MCF 10A (cell line): ENCODE measurements at regions not wholly inside any gene's neighbourhood (a gene's known extent, or its start where the extent isn't known, plus 50 kb on each side); places are given as distances from the start of the nearest gene placed in this dataset.

Experiments
- BruUV-seq: library from RNA; stranded (reverse); fragments of 400-500 nt; replicated peaks from 2 replicates; lab custom pipeline; 2021; lab: Mats Ljungman, UMichigan
- CTCF ChIA-PET: fragments of 300-600 bp; sonication (Branson Sonifier 250); formaldehyde crosslinking; extraction: SDS; loops from one replicate; lab custom pipeline; 2021; ENCODE audit warnings: antibody characterized with exemption, inconsistent platforms; lab: Yijun Ruan, JAX
- POLR2A ChIA-PET: fragments of 300-600, 350-650 bp; sonication (Branson Sonifier 250); formaldehyde crosslinking; extraction: SDS; loops from one replicate; lab custom pipeline; 2020; ENCODE audit warnings: antibody characterized with exemption, inconsistent platforms; lab: Yijun Ruan, JAX
- DNase-seq: peaks from one replicate; pipeline ENCODE4 v3.0.0-alpha.2; 2018; ENCODE audit not compliant: unreplicated experiment
- H3K27ac Mint-ChIP-seq: one replicate; pipeline ENCODE4 v1.8.0; 2022; ENCODE audit warnings: mild to moderate bottlenecking, low read depth, mixed read lengths; ENCODE audit not compliant: unreplicated experiment
- H3K27me3 Mint-ChIP-seq: one replicate; pipeline ENCODE4 v1.8.0; 2022; ENCODE audit warnings: mixed read lengths; ENCODE audit not compliant: insufficient read depth, unreplicated experiment
- H3K36me3 Mint-ChIP-seq: one replicate; pipeline ENCODE4 v1.8.0; 2022; ENCODE audit warnings: mild to moderate bottlenecking, moderate library complexity, mixed read lengths; ENCODE audit not compliant: insufficient read depth, unreplicated experiment
- H3K4me1 Mint-ChIP-seq: one replicate; pipeline ENCODE4 v1.8.0; 2022; ENCODE audit warnings: mixed read lengths; ENCODE audit not compliant: insufficient read depth, unreplicated experiment
- H3K4me3 Mint-ChIP-seq: one replicate; pipeline ENCODE4 v1.8.0; 2022; ENCODE audit warnings: mild to moderate bottlenecking, moderate library complexity, mixed read lengths; ENCODE audit not compliant: unreplicated experiment
- H3K9me3 Mint-ChIP-seq: one replicate; pipeline ENCODE4 v1.8.0; 2022; ENCODE audit warnings: mixed read lengths; ENCODE audit not compliant: unreplicated experiment
- CTCF ChIP-seq: fragments of 200-600 bp; IDR thresholded peaks from one replicate; pipeline ENCODE4 v1.8.0; 2022; ENCODE audit warnings: antibody characterized with exemption, mild to moderate bottlenecking; ENCODE audit not compliant: unreplicated experiment
- intact Hi-C: fragments of 100-400 bp; cut with micrococcal nuclease; formaldehyde crosslinking; loops from 2 replicates; pipeline ENCODE4 v1.14.1; 2022

GRCh38 chr6:91171754-91172462 is 585.0 kb upstream of the MAP3K7 start:
- intact Hi-C loops, result no loop called here
- peaks cover 67% of the 10 kb centered on the region for H3K27me3 Mint-ChIP-seq
- no peak overlapping the region for H3K27ac Mint-ChIP-seq
- no peaks in the 10 kb centered on the region for H3K36me3 Mint-ChIP-seq
- ChIA-PET CTCF (no interaction called here), POLR2A (no interaction called here)
- no peak for DNase-seq
- no peaks in the 10 kb centered on the region for H3K4me1 Mint-ChIP-seq
- TF ChIP-seq CTCF, result no peak
- H3K9me3 Mint-ChIP-seq, result no peaks in the 10 kb centered on the region
- no peak overlapping the region for H3K4me3 Mint-ChIP-seq
- BruUV-seq, result no TSS peak

GRCh38 chr6:91167846-91168245 is 581.0 kb upstream of the MAP3K7 start:
- Mint-ChIP-seq H3K27me3 (peaks cover 36% of the 10 kb centered on the region), H3K9me3 (no peaks in the 10 kb centered on the region), H3K4me3 (no peak overlapping the region), H3K4me1 (no peaks in the 10 kb centered on the region), H3K27ac (no peak overlapping the region), H3K36me3 (no peaks in the 10 kb centered on the region)
- ChIA-PET CTCF (interaction anchor here (0.6 to 1.0 kb wide), 4 partner anchors 21 to 220 kb away, joined by 3 to 5 read pairs (median 3); no protein-coding TSS in a partner anchor), POLR2A (no interaction called here)
- BruUV-seq, result no TSS peak
- peak; percentile 7 for TF ChIP-seq CTCF
- DNase-seq, result peak; percentile 48
- intact Hi-C loops, result no loop called here

- Mint-ChIP-seq H3K27ac (no peak overlapping the region), H3K36me3 (no peaks in the 10 kb centered on the region), H3K9me3 (no peaks in the 10 kb centered on the region), H3K27me3 (peaks cover 30% of the 10 kb centered on the region), H3K4me1 (no peaks in the 10 kb centered on the region), H3K4me3 (no peak overlapping the region)
- no peak for TF ChIP-seq CTCF
- DNase-seq, result peak; percentile 18
- ChIA-PET POLR2A (interaction anchor here (0.7 kb wide), 1 partner anchor 656 kb away, joined by 3 read pairs; no protein-coding TSS in a partner anchor), CTCF (interaction anchor here (0.6 to 1.0 kb wide), 3 partner anchors 9 to 733 kb away, joined by 3 read pairs; no protein-coding TSS in a partner anchor)
- BruUV-seq, result no TSS peak
- intact Hi-C loops, result no loop called here
These were observed 579.6 kb upstream of the MAP3K7 start for GRCh38 chr6:91166271-91167046.

GRCh38 chr6:91164105-91164504 is 577.2 kb upstream of the MAP3K7 start:
- Mint-ChIP-seq H3K27me3 (peaks cover 24% of the 10 kb centered on the region), H3K36me3 (no peaks in the 10 kb centered on the region), H3K9me3 (no peaks in the 10 kb centered on the region), H3K4me1 (no peaks in the 10 kb centered on the region), H3K27ac (no peak overlapping the region), H3K4me3 (no peak overlapping the region)
- POLR2A ChIA-PET, result no interaction called here
- no TSS peak for BruUV-seq
- no peak for DNase-seq
- intact Hi-C loops, result no loop called here
- TF ChIP-seq CTCF, result no peak
- CTCF ChIA-PET, result interaction anchor here (0.8 kb wide), 1 partner anchor 619 kb away, joined by 3 read pairs; no protein-coding TSS in a partner anchor
